Body of pancreas (tissue), 4 donors: ENCODE measurements at regions not wholly inside any gene's neighbourhood (a gene's known extent, or its start where the extent isn't known, plus 50 kb on each side); places are given as distances from the start of the nearest gene placed in this dataset.
"Not testable (repeated sequence)": the region's sequence is repeated elsewhere in the genome, so short reads cannot be mapped to it uniquely, and the experiment has no call there.

Experiments
- ATAC-seq: fragments of 150-250 bp; one replicate; pipeline ENCODE4 v1.9.1; 2016
- DNase-seq, 4 donors: peaks; one replicate each; pipeline ENCODE4 v3.0.0-alpha.2; 2019
- H3K27ac ChIP-seq, 4 donors: fragments of 200-600 bp; sonication (generic); 1 replicate in 3 of 4; 2 replicates in 1 of 4; pipeline versions ENCODE4 v1.5.1 to v1.6.1; 2016 to 2019; ENCODE audit warnings: mild to moderate bottlenecking in 1 of 4, mixed read lengths in 1 of 4, moderate library complexity in 1 of 4
- H3K27me3 ChIP-seq, 2 donors: fragments of 200-600 bp; sonication (generic); one replicate each; pipeline ENCODE4 v1.6.0; 2016; ENCODE audit warnings: mild to moderate bottlenecking in 1 of 2
- H3K36me3 ChIP-seq, 2 donors: fragments of 200-600 bp; sonication (generic); replicated peaks in 1 of 2; 2 replicates each; pipeline ENCODE4 v1.5.1; 2016; ENCODE audit warnings: low read depth in 2 of 2; ENCODE audit not compliant: insufficient read depth in 1 of 2
- H3K4me1 ChIP-seq: fragments of 200-600 bp; sonication (generic); one replicate; pipeline ENCODE4 v1.6.0; 2016
- H3K4me3 ChIP-seq, 2 donors: fragments of 200-600 bp; sonication (generic); 1 replicate in 1 of 2; 2 replicates in 1 of 2; pipeline ENCODE4 v1.5.1; 2016 to 2019
- H3K9me3 ChIP-seq, 3 donors: fragments of 200-600 bp; sonication (generic); 1 replicate in 2 of 3; 2 replicates in 1 of 3; pipeline ENCODE4 v1.5.1; 2016
- WGBS, 2 donors: methylation state at CpG; one replicate each; pipeline ENCODE4 v1.1.5; 2017; 5-methylcytosine and 5-hydroxymethylcytosine counted together
- intact Hi-C: fragments of 100-400 bp; cut with DNase I; formaldehyde crosslinking; loops from one replicate; pipeline ENCODE4 v1.15.1; 2023

DNA sequence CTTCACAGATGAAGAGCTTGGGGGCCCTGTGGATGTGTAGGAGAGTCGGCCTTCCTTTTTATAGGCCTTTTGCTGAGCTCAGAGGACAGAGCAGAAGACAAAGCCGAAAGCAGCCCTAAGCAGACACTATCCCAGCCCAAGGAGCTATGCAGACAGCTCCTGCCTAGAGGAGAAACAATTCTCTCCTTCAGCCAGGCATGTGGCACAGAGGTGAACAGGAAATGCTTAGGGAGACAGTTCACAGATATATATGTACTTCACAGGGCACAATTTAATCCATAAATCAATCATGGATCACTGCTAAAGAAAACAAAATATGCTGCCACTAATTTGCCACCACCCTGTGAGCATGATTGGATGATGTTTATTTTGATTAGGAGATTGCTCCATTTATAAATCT, 164.5 kb upstream of the PLGLB2 start:
- ATAC-seq, H3K4me1 ChIP-seq, H3K4me3 ChIP-seq, H3K27me3 ChIP-seq, H3K27ac ChIP-seq, H3K36me3 ChIP-seq, H3K9me3 ChIP-seq, DNase-seq, intact Hi-C loops: not testable (repeated sequence)
- WGBS, 2 donors: 95% methylated on average over 2 of the region's 2 CpGs; no CpG with 5 or more reads in 1 of the 2 donors

DNA sequence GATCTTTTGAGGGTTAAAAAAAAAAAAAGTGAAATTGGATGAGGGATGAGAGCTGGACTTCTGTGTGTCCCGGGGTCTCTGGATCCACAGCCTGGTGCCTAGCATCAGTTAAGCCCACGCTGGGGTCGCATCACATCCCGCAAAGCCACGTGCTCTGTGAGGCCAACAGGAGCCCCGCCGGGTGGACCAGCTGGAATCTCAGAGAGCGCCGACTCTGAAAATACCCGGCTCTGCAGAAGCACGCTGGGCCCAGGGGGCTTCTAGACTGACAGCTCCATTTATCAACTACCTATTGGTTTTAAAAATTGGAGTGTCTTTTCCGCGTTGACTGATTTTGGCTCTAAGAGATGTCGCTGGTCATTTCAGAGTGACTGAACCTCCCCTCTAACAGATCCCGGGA, 164.1 kb upstream of the PLGLB2 start:
- ATAC-seq, H3K9me3 ChIP-seq, intact Hi-C loops, H3K4me1 ChIP-seq, DNase-seq, H3K27ac ChIP-seq, H3K36me3 ChIP-seq, H3K4me3 ChIP-seq, H3K27me3 ChIP-seq: not testable (repeated sequence)
- 29 to 67% methylated on average over 4 to 15 of the region's 15 CpGs for WGBS, 2 donors

DNA sequence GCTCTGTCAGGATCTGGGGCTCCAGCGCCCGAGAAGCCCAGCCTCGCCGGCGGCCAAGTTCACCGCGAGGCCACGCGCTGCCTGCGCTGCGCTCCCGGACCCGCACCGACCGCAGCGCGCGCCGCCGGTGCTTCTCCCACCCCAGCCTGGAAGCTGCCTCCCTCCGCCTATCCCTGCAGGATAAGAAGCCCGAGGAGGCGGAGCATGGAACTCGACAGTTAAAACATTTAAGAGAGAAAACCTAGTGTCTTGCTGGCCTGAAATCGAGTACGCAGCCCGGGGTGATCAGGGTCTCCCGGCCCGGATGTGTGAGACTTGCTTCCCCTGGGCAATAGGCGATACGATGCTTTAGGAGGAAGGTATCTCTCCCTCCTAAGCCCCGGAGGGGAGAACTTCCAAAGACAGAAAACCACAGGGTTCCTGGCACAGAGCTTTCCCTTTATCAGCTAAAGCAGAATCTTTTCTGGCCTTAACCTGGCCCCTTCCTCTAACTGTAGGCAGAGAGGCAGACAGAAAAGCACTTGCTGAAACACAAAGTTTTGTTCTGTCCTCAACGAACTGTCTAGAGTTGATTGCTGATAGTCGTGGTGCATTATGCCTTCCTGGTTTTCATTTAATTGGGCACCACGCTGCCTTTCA, 163.5 kb upstream of the PLGLB2 start:
- H3K27me3 ChIP-seq, H3K4me1 ChIP-seq, H3K9me3 ChIP-seq, H3K36me3 ChIP-seq, H3K27ac ChIP-seq, intact Hi-C loops, H3K4me3 ChIP-seq: not testable (repeated sequence)
- DNase-seq: peak in 1 of 4 donors; percentile 23
- ATAC-seq: peak; percentile 67
- 3 to 30% methylated on average over 9 to 30 of the region's 35 CpGs for WGBS, 2 donors

DNA sequence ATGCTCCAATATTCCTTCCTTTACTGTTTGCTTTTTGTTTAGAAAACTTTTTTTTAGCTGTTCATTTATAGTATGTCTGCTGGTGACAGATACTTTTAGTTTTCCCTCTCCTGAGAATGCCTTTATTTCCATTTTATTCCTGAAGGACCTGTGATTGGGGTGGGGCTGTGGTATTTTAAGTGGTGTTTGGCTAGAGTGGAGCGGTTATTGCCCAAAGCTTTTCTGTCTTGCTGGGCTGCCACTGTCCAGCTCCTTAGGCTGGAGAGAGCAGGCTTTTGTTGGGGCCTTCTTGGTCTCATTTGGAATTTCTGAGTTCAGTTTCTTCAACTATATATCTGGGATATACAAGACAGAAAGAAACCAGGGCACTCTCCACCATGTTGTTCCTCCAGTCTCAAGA, 160.0 kb upstream of the PLGLB2 start:
- H3K36me3 ChIP-seq, ATAC-seq: not testable (repeated sequence)
- WGBS, 2 donors: no CpG with 5 or more reads among the region's 1 CpG

DNA sequence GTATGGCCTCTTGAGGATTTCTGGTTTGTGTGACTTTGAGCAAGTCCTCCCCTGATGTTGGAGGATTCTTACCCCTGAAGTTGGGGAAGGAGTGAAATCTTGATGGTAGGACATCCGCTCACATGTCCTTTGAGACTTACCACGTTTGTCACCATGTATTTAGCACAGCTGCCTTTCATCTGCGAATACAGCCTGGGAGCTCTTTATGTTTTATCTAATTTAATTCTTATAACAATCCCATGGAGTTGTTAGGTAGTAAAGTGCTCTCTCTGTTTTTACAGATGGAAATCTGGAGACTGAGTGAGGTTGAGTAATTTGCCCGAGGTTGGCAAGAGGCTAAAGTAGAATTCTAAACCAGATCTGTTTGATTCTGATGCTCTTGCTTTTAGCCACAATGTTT, 154.9 kb upstream of the PLGLB2 start:
- DNase-seq, H3K4me1 ChIP-seq, ATAC-seq, H3K36me3 ChIP-seq, H3K4me3 ChIP-seq, H3K27me3 ChIP-seq, H3K9me3 ChIP-seq, H3K27ac ChIP-seq, intact Hi-C loops: not testable (repeated sequence)
- 71 to 96% methylated on average over 3 of the region's 4 CpGs for whole genome bisulfite sequencing, 2 donors

More for the DNA sequence above, 160.0 kb upstream of the PLGLB2 start:
- DNase-seq, intact Hi-C loops, H3K4me1 ChIP-seq, H3K27me3 ChIP-seq, H3K9me3 ChIP-seq, H3K27ac ChIP-seq, H3K4me3 ChIP-seq: not testable (repeated sequence)

DNA sequence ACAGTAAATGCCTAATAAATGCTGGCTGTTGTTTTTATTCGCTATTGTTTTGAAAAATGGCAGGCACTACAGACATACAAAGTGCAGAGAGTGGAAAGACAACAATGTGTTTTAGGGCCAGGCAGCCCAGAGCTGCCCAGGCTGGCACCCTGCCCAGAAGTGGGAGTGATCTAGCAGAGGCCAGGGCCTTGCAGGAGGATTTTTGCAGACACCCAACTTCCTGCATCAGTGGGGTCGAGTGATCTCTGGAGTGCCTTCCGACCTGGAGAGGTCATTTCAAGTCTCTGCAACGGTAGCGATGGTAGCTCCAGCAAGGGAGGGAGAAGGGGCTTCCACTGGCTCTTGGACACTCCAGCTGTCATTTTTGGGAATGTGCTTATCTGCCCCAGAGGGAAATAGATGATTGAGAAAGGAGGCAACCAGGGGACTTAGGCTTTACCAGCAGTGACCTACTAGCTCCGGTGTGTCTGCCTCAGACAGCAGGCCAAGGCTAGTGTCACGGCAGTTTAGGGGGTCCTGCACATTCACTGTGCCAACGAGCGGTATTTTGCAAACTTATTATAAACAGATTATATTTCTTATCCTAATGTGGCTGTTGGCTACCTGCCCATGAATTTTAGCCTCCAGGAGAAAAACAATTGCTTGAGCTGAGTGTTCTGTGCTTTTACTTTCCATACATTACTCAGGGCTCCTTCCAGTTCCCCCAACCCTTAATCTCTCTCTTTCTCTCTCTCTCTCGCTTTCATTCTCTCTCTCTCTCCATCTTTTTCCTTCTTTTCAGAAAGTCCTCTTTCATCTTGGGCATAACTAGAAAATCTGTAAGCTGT, 153.9 kb upstream of the PLGLB2 start:
- intact Hi-C loops, H3K36me3 ChIP-seq, H3K4me3 ChIP-seq, H3K27me3 ChIP-seq, H3K27ac ChIP-seq, H3K4me1 ChIP-seq, H3K9me3 ChIP-seq: not testable (repeated sequence)
- ATAC-seq (peak; percentile 88), DNase-seq (peak; percentile 61 to 78 (median 75))
- WGBS, 2 donors: 33 to 38% methylated on average over 4 to 5 of the region's 10 CpGs

DNA sequence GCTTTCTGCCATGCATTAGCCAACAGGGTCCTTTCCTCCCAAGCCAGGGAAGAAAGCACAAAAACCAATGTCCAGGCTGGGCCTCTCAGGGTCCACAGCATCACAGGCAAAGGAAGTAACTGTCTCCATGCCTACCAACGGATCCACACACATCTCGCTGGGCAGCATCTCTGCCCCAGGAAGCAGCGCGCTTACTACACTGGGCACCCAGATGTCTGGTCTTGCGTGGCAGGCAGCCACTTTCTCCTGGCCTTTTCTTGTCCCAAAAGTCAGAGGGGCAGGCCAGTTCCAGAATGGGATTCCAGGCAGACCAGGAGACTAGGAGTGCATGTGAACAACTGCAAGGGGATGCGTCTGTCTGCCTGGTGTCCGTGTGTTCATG, 153.3 kb upstream of the PLGLB2 start:
- H3K4me1 ChIP-seq, H3K36me3 ChIP-seq, ATAC-seq, H3K27ac ChIP-seq, H3K4me3 ChIP-seq, H3K27me3 ChIP-seq, intact Hi-C loops, DNase-seq, H3K9me3 ChIP-seq: not testable (repeated sequence)
- 58 to 69% methylated on average over 4 to 5 of the region's 7 CpGs for WGBS, 2 donors

DNA sequence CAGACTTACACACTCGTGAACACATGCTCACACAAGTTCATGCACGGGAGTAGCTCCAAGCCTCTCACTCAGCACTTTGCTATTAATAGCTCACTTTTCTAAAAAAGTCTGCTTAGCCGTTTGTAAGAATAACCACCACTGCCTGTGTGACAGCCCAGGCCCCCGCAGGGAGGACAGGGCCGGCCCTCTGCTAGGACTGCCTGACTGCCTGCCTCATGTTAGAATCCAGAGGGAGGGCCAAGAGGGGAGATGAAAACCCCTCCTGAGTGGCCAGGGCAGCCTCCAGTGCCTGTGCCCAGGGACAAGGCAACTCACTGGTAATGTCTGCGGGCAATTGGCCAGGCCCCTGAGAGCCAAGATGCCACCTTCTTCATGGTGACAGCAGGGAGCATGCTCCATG, 152.9 kb upstream of the PLGLB2 start:
- H3K4me1 ChIP-seq, H3K27ac ChIP-seq, H3K9me3 ChIP-seq, intact Hi-C loops, H3K27me3 ChIP-seq, H3K36me3 ChIP-seq, ATAC-seq, H3K4me3 ChIP-seq, DNase-seq: not testable (repeated sequence)
- 69% methylated on average over 6 of the region's 6 CpGs; no CpG with 5 or more reads in 1 of the 2 donors for WGBS, 2 donors

DNA sequence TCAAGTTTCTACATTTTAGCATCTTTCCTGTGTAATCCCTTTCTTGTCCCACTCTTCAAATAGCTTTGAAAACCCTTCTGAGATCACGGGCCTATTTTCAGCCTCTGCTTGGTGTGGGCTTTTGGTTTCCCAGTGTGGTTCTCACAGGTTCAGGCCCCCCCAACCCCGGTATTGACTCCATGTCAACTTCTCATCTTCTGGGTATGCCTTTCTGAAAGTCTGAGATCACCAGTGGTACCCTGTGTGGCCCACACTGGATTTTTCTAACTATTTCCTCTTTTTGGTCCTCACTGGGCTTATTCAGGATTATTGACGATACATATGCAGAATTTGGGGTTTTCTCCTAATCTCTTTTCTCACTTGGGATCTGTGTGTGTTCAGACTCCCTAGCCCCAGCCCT, 146.9 kb upstream of the PLGLB2 start:
- ATAC-seq, DNase-seq: not testable (repeated sequence)
- WGBS, 2 donors: 86 to 100% methylated on average over 1 to 2 of the region's 3 CpGs

DNA sequence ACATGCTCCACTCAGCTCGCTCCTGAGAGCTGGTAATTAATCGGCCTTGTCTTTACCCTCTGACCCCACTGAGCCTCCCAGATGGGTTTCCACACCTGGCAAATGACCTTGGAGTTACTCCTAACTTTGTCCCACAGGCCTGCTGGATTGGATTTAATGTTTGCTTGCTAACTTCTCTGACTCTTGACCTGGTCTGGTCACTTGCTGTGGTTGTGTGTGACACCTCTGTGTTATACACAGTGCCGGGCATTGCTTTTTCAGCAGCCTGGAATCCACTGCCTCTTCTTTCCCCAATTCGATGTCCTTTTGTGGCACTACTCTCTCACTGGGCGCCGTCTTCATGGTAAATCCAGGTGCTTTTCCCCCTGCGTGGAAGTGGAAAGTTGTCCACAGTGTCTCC, 145.8 kb upstream of the PLGLB2 start:
- ATAC-seq, DNase-seq, H3K4me1 ChIP-seq, H3K36me3 ChIP-seq, H3K27me3 ChIP-seq, H3K9me3 ChIP-seq, H3K27ac ChIP-seq, intact Hi-C loops, H3K4me3 ChIP-seq: not testable (repeated sequence)
- WGBS, 2 donors: no CpG with 5 or more reads among the region's 7 CpGs

More for the DNA sequence above, 146.9 kb upstream of the PLGLB2 start:
- intact Hi-C loops, H3K36me3 ChIP-seq, H3K9me3 ChIP-seq, H3K4me1 ChIP-seq, H3K27me3 ChIP-seq, H3K27ac ChIP-seq, H3K4me3 ChIP-seq: not testable (repeated sequence)

DNA sequence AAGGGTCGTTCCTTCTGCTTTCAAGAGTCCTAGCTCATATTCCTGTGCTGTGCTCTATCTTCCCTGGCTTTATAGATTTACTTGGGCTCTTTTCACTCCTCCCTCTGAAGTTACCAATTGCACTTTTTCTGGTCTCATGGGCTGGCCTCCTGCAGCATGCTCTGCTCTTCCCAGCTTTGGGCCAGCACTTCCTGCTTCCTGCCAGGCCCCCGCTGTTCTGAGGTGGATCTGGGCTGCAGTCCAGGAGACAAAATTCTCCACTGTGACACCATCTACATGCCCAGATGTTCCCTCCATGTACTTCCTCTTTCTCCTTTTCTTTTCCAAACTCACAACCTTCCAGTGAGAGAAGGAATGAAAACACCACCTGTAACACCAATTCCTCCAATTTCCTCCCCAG, 145.2 kb upstream of the PLGLB2 start:
- ATAC-seq, intact Hi-C loops, DNase-seq, H3K4me3 ChIP-seq, H3K4me1 ChIP-seq, H3K9me3 ChIP-seq, H3K36me3 ChIP-seq, H3K27me3 ChIP-seq, H3K27ac ChIP-seq: not testable (repeated sequence)
- WGBS, 2 donors: no CpG with 5 or more reads among the region's 2 CpGs
